ENCODE measurements at regions not wholly inside any gene's neighbourhood (a gene's known extent, or its start where the extent isn't known, plus 50 kb on each side); places are given as distances from the start of the nearest gene placed in this dataset.

GRCh38 chrX:7638078-7638710 is 204.8 kb upstream of the VCX start:
- TF ChIP-seq CTCF (IDR thresholded peaks at IDR 0.05; ENCODE audit: poor library complexity, severe bottlenecking) (no peak), POLR2AphosphoS5 (IDR thresholded peaks at IDR 0.05) (no peak), REST (IDR thresholded peaks at IDR 0.05; ENCODE audit: borderline replicate concordance) (no peak)

All from neural cell (in vitro differentiated cells).